H9 (cell line): ENCODE measurements at regions not wholly inside any gene's neighbourhood (a gene's known extent, or its start where the extent isn't known, plus 50 kb on each side); places are given as distances from the start of the nearest gene placed in this dataset.

Experiments used
- DNase-seq: peaks from one replicate; pipeline ENCODE4 v3.0.0-alpha.2; 2017
- H2AFZ ChIP-seq: one replicate; pipeline ENCODE4 v1.6.1; 2013; ENCODE audit warnings: mild to moderate bottlenecking, low read length, control low read depth, moderate library complexity
- H2AK5ac ChIP-seq: 2 replicates; pipeline ENCODE4 v1.6.1; 2013; ENCODE audit warnings: low read length, control low read depth, mixed read lengths; ENCODE audit not compliant: insufficient read length
- H2BK120ac ChIP-seq: one replicate; pipeline ENCODE4 v1.6.1; 2013; ENCODE audit warnings: low read depth, mild to moderate bottlenecking, low read length, control low read depth, inconsistent platforms; ENCODE audit not compliant: poor library complexity, severe bottlenecking
- H2BK12ac ChIP-seq: 2 replicates; pipeline ENCODE4 v1.6.1; 2013; ENCODE audit warnings: low read length, control low read depth, mixed read lengths, low read depth; ENCODE audit not compliant: insufficient read length
- H2BK15ac ChIP-seq: 2 replicates; pipeline ENCODE4 v1.6.1; 2013; ENCODE audit warnings: low read depth, low read length, control low read depth
- H2BK20ac ChIP-seq: one replicate; pipeline ENCODE4 v1.6.1; 2013; ENCODE audit warnings: low read depth, mild to moderate bottlenecking, low read length, control low read depth, inconsistent platforms; ENCODE audit not compliant: poor library complexity, severe bottlenecking
- H2BK5ac ChIP-seq: 2 replicates; pipeline ENCODE4 v1.6.1; 2013; ENCODE audit warnings: low read length, control low read depth, mixed read lengths; ENCODE audit not compliant: insufficient read length
- H3K14ac ChIP-seq: 2 replicates; pipeline ENCODE4 v1.6.1; 2013; ENCODE audit warnings: low read length, control low read depth; ENCODE audit not compliant: insufficient read depth
- H3K18ac ChIP-seq: 2 replicates; pipeline ENCODE4 v1.6.1; 2013; ENCODE audit warnings: low read depth, mild to moderate bottlenecking, mixed read lengths, low read length, control low read depth; ENCODE audit not compliant: insufficient read length
- H3K23ac ChIP-seq: 2 replicates; pipeline ENCODE4 v1.6.1; 2013; ENCODE audit warnings: low read length, control low read depth, mixed read lengths, low read depth; ENCODE audit not compliant: insufficient read length
- H3K23me2 ChIP-seq: 2 replicates; pipeline ENCODE4 v1.6.1; 2013; ENCODE audit warnings: low read depth, mild to moderate bottlenecking, mixed read lengths, low read length, control low read depth; ENCODE audit not compliant: insufficient read length, poor library complexity, severe bottlenecking
- H3K27ac ChIP-seq: 2 replicates; pipeline ENCODE4 v1.5.1; 2013; ENCODE audit warnings: low read length, control low read depth, mixed read lengths, low read depth; ENCODE audit not compliant: insufficient read length
- H3K27me3 ChIP-seq: 2 replicates; pipeline ENCODE4 v1.6.1; 2013; ENCODE audit warnings: low read length, control low read depth, inconsistent platforms; ENCODE audit not compliant: insufficient read depth
- H3K4ac ChIP-seq: 2 replicates; pipeline ENCODE4 v1.6.1; 2013; ENCODE audit warnings: low read depth, mild to moderate bottlenecking, control low read depth, inconsistent platforms, low read length, moderate library complexity
- H3K4me1 ChIP-seq: 2 replicates; pipeline ENCODE4 v1.6.1; 2013; ENCODE audit warnings: low read length, control low read depth, inconsistent platforms; ENCODE audit not compliant: insufficient read depth
- H3K4me2 ChIP-seq: 2 replicates; pipeline ENCODE4 v1.6.1; 2013; ENCODE audit warnings: low read length, control low read depth, mixed read lengths; ENCODE audit not compliant: insufficient read length, insufficient read depth
- H3K56ac ChIP-seq: 2 replicates; pipeline ENCODE4 v1.6.1; 2013; ENCODE audit warnings: low read depth, mild to moderate bottlenecking, mixed read lengths, low read length, control low read depth; ENCODE audit not compliant: insufficient read length
- H3K79me1 ChIP-seq: 2 replicates; pipeline ENCODE4 v1.6.1; 2013; ENCODE audit warnings: low read depth, mild to moderate bottlenecking, moderate library complexity, low read length, control low read depth, inconsistent platforms; ENCODE audit not compliant: insufficient read depth, poor library complexity, severe bottlenecking
- H3K79me2 ChIP-seq: 2 replicates; pipeline ENCODE4 v1.6.1; 2013; ENCODE audit warnings: low read length, control low read depth, inconsistent platforms; ENCODE audit not compliant: insufficient read depth
- H3K9ac ChIP-seq: 2 replicates; pipeline ENCODE4 v1.6.1; 2013; ENCODE audit warnings: low read length, control low read depth, mixed read lengths; ENCODE audit not compliant: insufficient read length; ENCODE audit errors: extremely low read depth
- H3K9me3 ChIP-seq: one replicate; pipeline ENCODE4 v1.6.1; 2013; ENCODE audit warnings: low read depth, low read length, inconsistent platforms; ENCODE audit not compliant: control insufficient read depth
- H3T11ph ChIP-seq: one replicate; pipeline ENCODE4 v1.6.1; 2013; ENCODE audit warnings: mild to moderate bottlenecking, low read length, control low read depth, inconsistent platforms
- H4K20me1 ChIP-seq: one replicate; pipeline ENCODE4 v1.6.1; 2013; ENCODE audit not compliant: control insufficient read depth, insufficient read length, insufficient read depth
- H4K5ac ChIP-seq: 2 replicates; pipeline ENCODE4 v1.6.1; 2013; ENCODE audit warnings: low read depth, mild to moderate bottlenecking, mixed read lengths, low read length, control low read depth; ENCODE audit not compliant: insufficient read length
- H4K8ac ChIP-seq: replicated peaks from 2 replicates; pipeline ENCODE4 v1.6.1; 2013; ENCODE audit warnings: low read length, control low read depth, mixed read lengths, low read depth; ENCODE audit not compliant: insufficient read length
- H4K91ac ChIP-seq: 2 replicates; pipeline ENCODE4 v1.6.1; 2013; ENCODE audit warnings: low read depth, mild to moderate bottlenecking, moderate library complexity, mixed read lengths, low read length, control low read depth; ENCODE audit not compliant: insufficient read length
- H3K27ac Mint-ChIP-seq, 3 experiments: 2 replicates in 2 of 3; 3 replicates in 1 of 3; pipeline ENCODE4 v1.8.0; 2020 to 2021; ENCODE audit warnings: mixed read lengths in 3 of 3, mild to moderate bottlenecking in 1 of 3, moderate library complexity in 1 of 3
- H3K27me3 Mint-ChIP-seq: 2 replicates; pipeline ENCODE4 v1.8.0; 2021; ENCODE audit warnings: low read depth, mild to moderate bottlenecking, moderate library complexity, mixed read lengths
- H3K36me3 Mint-ChIP-seq, 3 experiments: 2 replicates in 2 of 3; 3 replicates in 1 of 3; pipeline ENCODE4 v1.8.0; 2020 to 2021; ENCODE audit warnings: low read depth in 3 of 3, mixed read lengths in 3 of 3; ENCODE audit not compliant: insufficient read depth in 1 of 3
- H3K4me1 Mint-ChIP-seq, 2 experiments: 2 replicates each; pipeline ENCODE4 v1.8.0; 2020; ENCODE audit warnings: mixed read lengths in 2 of 2
- H3K4me3 Mint-ChIP-seq, 2 experiments: 2 replicates in 1 of 2; 3 replicates in 1 of 2; pipeline ENCODE4 v1.8.0; 2020 to 2021; ENCODE audit warnings: mild to moderate bottlenecking in 2 of 2, mixed read lengths in 2 of 2, moderate library complexity in 1 of 2
- H3K9me3 Mint-ChIP-seq, 2 experiments: 2 replicates in 1 of 2; 3 replicates in 1 of 2; pipeline ENCODE4 v1.8.0; 2020; ENCODE audit warnings: mild to moderate bottlenecking in 2 of 2, mixed read lengths in 2 of 2, moderate library complexity in 1 of 2
- CTCF ChIP-seq: fragments of 200-600 bp; sonication (generic); conservative IDR thresholded peaks from 3 replicates; pipeline ENCODE4 v1.8.0; 2021; ENCODE audit warnings: antibody characterized with exemption, mild to moderate bottlenecking
- WGBS: extraction: QIAGEN DNeasy Blood & Tissue Kit; methylation state at CpG from one replicate; pipeline ENCODE4 v1.1.7; 2013; ENCODE audit warnings: missing lambda C conversion rate, low lambda C conversion rate, mixed read lengths; ENCODE audit not compliant: insufficient read length; ENCODE audit errors: extremely low coverage; 5-methylcytosine and 5-hydroxymethylcytosine counted together

GRCh38 chr5:158026304-158027031 lies 167.5 kb upstream of the CLINT1 start:
- Histone ChIP-seq H3K9ac (no peak overlapping the region), H3K23ac (no peak overlapping the region), H2BK5ac (no peak overlapping the region), H3T11ph (no peak overlapping the region), H4K91ac (no peak overlapping the region), H3K4me2 (no peak overlapping the region), H2BK15ac (no peak overlapping the region), H2BK120ac (no peak overlapping the region), H3K4me1 (peaks cover 2% of the 10 kb centered on the region; the same call in 1 of the 2 replicates), H3K27me3 (no peaks in the 10 kb centered on the region), H3K79me1 (no peaks in the 10 kb centered on the region), H3K18ac (no peak overlapping the region), H3K14ac (no peak overlapping the region), H3K9me3 (no peaks in the 10 kb centered on the region), H2AFZ (no peak overlapping the region), H2BK20ac (no peak overlapping the region), H3K23me2 (no peaks in the 10 kb centered on the region), H4K20me1 (no peaks in the 10 kb centered on the region), H3K4ac (no peak overlapping the region), H3K79me2 (no peaks in the 10 kb centered on the region), H4K5ac (no peak overlapping the region), H3K56ac (no peak overlapping the region), H2BK12ac (no peak overlapping the region), H2AK5ac (no peak overlapping the region), H3K27ac (no peak overlapping the region), H4K8ac (no peak overlapping the region)
- Mint-ChIP-seq H3K4me1 (peaks cover 19 to 32% of the 10 kb centered on the region in 2 experiments), H3K27me3 (no peaks in the 10 kb centered on the region), H3K36me3 (no peaks in the 10 kb centered on the region), H3K27ac (no peak overlapping the region), H3K9me3 (no peaks in the 10 kb centered on the region), H3K4me3 (no peak overlapping the region)
- TF ChIP-seq CTCF, result no peak
- DNase-seq, result no peak
- no CpG with 5 or more reads among the region's 7 CpGs for WGBS
